SK-N-MC (cell line): ENCODE measurements at regions not wholly inside any gene's neighbourhood (a gene's known extent, or its start where the extent isn't known, plus 50 kb on each side); places are given as distances from the start of the nearest gene placed in this dataset.

Experiments
- EZH2 ChIP-seq: fragments of 200-600 bp; sonication (generic); IDR thresholded peaks from one replicate; pipeline ENCODE4 v1.6.1; 2017; ENCODE audit warnings: antibody characterized with exemption
- POLR2AphosphoS5 ChIP-seq: IDR thresholded peaks from 2 replicates; pipeline ENCODE4 v1.6.1; 2012; ENCODE audit warnings: mild to moderate bottlenecking, low read depth, low read length, borderline replicate concordance

DNA sequence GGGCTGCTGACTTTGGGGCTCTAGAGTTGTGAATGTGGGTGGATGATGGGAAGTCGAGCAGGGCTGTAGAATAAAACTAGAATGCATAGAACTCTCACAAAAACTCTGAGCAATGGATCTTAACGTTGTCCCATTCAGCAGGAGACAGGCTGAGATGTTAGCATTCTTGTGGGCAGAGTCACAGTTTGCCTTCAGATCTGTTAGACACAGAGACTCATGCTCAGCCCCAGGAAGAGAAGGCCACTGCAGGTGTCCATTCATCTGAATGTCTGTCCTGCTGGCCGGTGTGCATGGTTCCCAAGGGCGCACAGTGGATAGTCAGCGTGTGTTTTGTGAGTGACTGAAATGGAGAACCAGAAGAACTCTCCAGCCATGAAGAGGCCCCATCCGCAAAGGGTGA, 111.3 kb downstream of the TSN start:
- TF ChIP-seq POLR2AphosphoS5 (no peak), EZH2 (no peak)
